Caco-2 (cell line): ENCODE measurements at regions not wholly inside any gene's neighbourhood (a gene's known extent, or its start where the extent isn't known, plus 50 kb on each side); places are given as distances from the start of the nearest gene placed in this dataset.

Experiments
- BruUV-seq: library from RNA; stranded (reverse); fragments of 400-500 nt; replicated peaks from 2 replicates; lab custom pipeline; 2021; lab: Mats Ljungman, UMichigan
- CTCF ChIA-PET: fragments of 300-600 bp; sonication (Branson Sonifier 250); formaldehyde crosslinking; loops from one replicate; lab custom pipeline; 2022; ENCODE audit warnings: antibody characterized with exemption; lab: Charles Lee
- POLR2A ChIA-PET: fragments of 300-600 bp; sonication (Branson Sonifier 250); formaldehyde crosslinking; loops from one replicate; lab custom pipeline; 2022; ENCODE audit warnings: antibody characterized with exemption; lab: Charles Lee
- DNase-seq, 2 experiments: peaks; one replicate each; pipeline versions ENCODE4 v3.0.0 to v3.0.0-alpha.2; 2020 to 2022
- H3K27me3 ChIP-seq: replicated peaks from 2 replicates; pipeline ENCODE4 v1.6.0; 2011; ENCODE audit warnings: low read length; ENCODE audit not compliant: control insufficient read depth, insufficient read depth
- H3K36me3 ChIP-seq: 2 replicates; pipeline ENCODE4 v1.5.1; 2011; ENCODE audit warnings: low read length; ENCODE audit not compliant: control insufficient read depth, insufficient read depth
- H3K4me1 ChIP-seq: fragments of 250-450 bp; sonication (Bioruptor Pico); 2 replicates; pipeline ENCODE4 v1.5.1; 2020; ENCODE audit warnings: mild to moderate bottlenecking
- H3K4me3 ChIP-seq: 2 replicates; pipeline ENCODE4 v1.5.1; 2011; ENCODE audit warnings: low read depth, mild to moderate bottlenecking, control low read depth, low read length
- H3K9me3 ChIP-seq: fragments of 250-450 bp; sonication (Bioruptor Pico); 2 replicates; pipeline ENCODE4 v1.5.1; 2020; ENCODE audit warnings: mild to moderate bottlenecking, moderate library complexity
- H3K27ac Mint-ChIP-seq: one replicate; pipeline ENCODE4 v1.8.0; 2022; ENCODE audit warnings: mixed read lengths; ENCODE audit not compliant: unreplicated experiment
- H3K27me3 Mint-ChIP-seq: one replicate; pipeline ENCODE4 v1.8.0; 2022; ENCODE audit warnings: mixed read lengths; ENCODE audit not compliant: insufficient read depth, unreplicated experiment
- H3K36me3 Mint-ChIP-seq: one replicate; pipeline ENCODE4 v1.8.0; 2022; ENCODE audit warnings: mild to moderate bottlenecking, mixed read lengths; ENCODE audit not compliant: insufficient read depth, unreplicated experiment
- H3K4me1 Mint-ChIP-seq: one replicate; pipeline ENCODE4 v1.8.0; 2022; ENCODE audit warnings: low read depth, mixed read lengths; ENCODE audit not compliant: unreplicated experiment
- H3K4me3 Mint-ChIP-seq: one replicate; pipeline ENCODE4 v1.8.0; 2022; ENCODE audit warnings: mild to moderate bottlenecking, moderate library complexity, mixed read lengths; ENCODE audit not compliant: unreplicated experiment
- H3K9me3 Mint-ChIP-seq: one replicate; pipeline ENCODE4 v1.8.0; 2022; ENCODE audit warnings: mixed read lengths; ENCODE audit not compliant: unreplicated experiment
- intact Hi-C: fragments of 100-400 bp; cut with micrococcal nuclease; formaldehyde crosslinking; loops from one replicate; pipeline ENCODE4 v1.10.0; 2022; ENCODE audit not compliant: unreplicated experiment
- TF ChIP-seq, protein P1 (sequence below), 2 experiments: fragments of 200-600 bp in 1 of 2; IDR thresholded peaks; 1 replicate in 1 of 2; 2 replicates in 1 of 2; pipeline versions ENCODE4 v1.5.1 to v1.8.0; 2011 to 2022; ENCODE audit warnings: antibody characterized with exemption in 1 of 2, control low read depth in 1 of 2, inconsistent platforms in 1 of 2, low read depth in 1 of 2, low read length in 1 of 2, mild to moderate bottlenecking in 1 of 2, moderate library complexity in 1 of 2; ENCODE audit not compliant: insufficient read depth in 1 of 2, severe bottlenecking in 1 of 2, unreplicated experiment in 1 of 2

DNA sequence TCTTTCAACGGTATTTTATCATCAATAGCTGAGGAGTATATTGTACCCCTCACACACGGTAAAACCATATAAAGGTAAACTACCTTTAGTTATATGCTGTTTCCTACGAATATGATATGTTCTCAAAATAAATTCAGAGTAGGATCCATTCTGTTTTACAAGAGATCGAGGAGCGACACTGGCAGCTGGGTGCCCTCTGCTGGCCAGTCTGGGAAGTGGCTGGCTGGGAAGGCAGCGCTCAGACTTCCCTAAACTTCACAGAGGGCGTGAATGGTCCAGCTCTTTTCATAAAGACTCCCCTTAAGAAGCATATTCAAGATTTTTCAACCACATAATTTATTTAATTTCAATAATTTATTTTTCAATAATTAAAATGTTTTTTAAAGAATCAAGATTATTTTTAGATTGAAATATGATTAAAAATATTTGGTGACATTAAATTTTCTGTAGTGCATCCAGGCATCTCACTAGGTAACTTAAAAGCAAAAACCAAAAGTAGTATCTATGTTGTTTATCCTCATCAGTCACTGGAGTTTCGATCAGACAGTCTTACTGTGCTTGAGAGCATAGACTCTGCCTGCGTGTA lies 187.5 kb upstream of the PDE10A start:
- TF ChIP-seq, protein P1, sequence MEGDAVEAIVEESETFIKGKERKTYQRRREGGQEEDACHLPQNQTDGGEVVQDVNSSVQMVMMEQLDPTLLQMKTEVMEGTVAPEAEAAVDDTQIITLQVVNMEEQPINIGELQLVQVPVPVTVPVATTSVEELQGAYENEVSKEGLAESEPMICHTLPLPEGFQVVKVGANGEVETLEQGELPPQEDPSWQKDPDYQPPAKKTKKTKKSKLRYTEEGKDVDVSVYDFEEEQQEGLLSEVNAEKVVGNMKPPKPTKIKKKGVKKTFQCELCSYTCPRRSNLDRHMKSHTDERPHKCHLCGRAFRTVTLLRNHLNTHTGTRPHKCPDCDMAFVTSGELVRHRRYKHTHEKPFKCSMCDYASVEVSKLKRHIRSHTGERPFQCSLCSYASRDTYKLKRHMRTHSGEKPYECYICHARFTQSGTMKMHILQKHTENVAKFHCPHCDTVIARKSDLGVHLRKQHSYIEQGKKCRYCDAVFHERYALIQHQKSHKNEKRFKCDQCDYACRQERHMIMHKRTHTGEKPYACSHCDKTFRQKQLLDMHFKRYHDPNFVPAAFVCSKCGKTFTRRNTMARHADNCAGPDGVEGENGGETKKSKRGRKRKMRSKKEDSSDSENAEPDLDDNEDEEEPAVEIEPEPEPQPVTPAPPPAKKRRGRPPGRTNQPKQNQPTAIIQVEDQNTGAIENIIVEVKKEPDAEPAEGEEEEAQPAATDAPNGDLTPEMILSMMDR (IDR thresholded peaks at IDR 0.05; ENCODE audit: insufficient read depth in 1 of 2, low read depth in 1 of 2, low read length in 1 of 2, severe bottlenecking in 1 of 2, unreplicated experiment in 1 of 2) = peak; percentile 78 to 96
- intact Hi-C loops = loop anchor here (1.0 to 10.0 kb wide), 3 partner anchors 121 to 410 kb away; no protein-coding TSS in a partner anchor
- CTCF ChIA-PET = interaction anchor here (1.4 to 1.5 kb wide), 2 partner anchors 9 to 411 kb away, joined by 6 to 14 read pairs; no protein-coding TSS in a partner anchor
- H3K4me3 ChIP-seq = no peak overlapping the region
- H3K4me1 ChIP-seq = no peaks in the 10 kb centered on the region
- no TSS peak for BruUV-seq
- POLR2A ChIA-PET = no interaction called here
- no peaks in the 10 kb centered on the region for H3K36me3 ChIP-seq
- Mint-ChIP-seq H3K36me3 (no peaks in the 10 kb centered on the region), H3K9me3 (no peaks in the 10 kb centered on the region), H3K27me3 (peaks cover 6% of the 10 kb centered on the region), H3K27ac (no peak overlapping the region), H3K4me3 (no peak overlapping the region), H3K4me1 (no peaks in the 10 kb centered on the region)
- no peaks in the 10 kb centered on the region for H3K9me3 ChIP-seq
- peak; percentile 59 to 73 for DNase-seq
- no peaks in the 10 kb centered on the region for H3K27me3 ChIP-seq

DNA sequence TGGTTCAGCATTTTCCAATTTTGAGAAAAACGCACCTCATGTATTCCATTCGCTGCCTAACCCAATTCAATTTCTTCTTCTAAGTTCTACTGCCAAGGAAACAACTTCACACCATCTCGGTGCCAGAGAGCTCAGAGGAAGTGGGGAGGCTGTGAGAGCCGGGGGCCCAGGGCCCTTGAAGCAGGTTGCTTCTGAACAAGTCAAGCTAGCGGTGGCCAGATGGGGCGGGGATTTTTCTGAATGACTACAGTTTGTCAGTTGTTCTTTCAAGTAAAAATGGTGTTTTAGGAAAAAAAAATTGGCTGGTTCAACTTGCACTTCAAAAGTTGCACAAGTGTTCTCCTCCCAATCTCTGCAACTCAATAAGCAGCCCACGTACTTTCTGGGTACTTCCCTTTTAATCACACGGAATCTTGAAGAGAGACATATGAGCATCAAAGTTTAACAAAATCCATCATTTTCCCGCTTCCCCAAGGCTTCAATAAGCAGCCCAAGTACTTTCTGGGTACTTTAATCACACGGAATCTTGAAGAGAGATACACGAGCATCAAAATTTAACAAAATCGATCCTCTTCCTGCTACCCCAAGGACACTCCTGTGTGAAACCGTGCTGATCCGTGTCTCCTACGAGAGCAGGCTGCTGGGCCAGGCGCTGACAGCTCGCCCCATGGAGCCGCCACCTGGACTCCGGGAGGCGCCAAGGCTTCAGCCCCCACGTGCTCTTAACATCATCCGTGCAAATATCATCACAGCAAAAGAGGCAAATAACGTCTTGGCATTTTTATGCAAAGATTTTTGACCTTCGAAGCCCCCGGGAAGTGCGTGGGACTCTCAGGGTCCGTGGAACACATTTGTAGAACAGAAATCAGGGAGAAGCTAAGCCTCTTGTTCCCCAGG lies 186.7 kb upstream of the PDE10A start:
- Mint-ChIP-seq H3K4me3 (no peak overlapping the region), H3K27ac (no peak overlapping the region), H3K27me3 (peaks cover 10% of the 10 kb centered on the region), H3K9me3 (no peaks in the 10 kb centered on the region), H3K36me3 (no peaks in the 10 kb centered on the region), H3K4me1 (no peaks in the 10 kb centered on the region)
- TF ChIP-seq, protein P1 (IDR thresholded peaks at IDR 0.05; ENCODE audit: insufficient read depth in 1 of 2, low read depth in 1 of 2, low read length in 1 of 2, severe bottlenecking in 1 of 2, unreplicated experiment in 1 of 2) = no peak
- ChIA-PET POLR2A (no interaction called here), CTCF (interaction anchor here (1.4 to 1.5 kb wide), 2 partner anchors 9 to 410 kb away, joined by 6 to 14 read pairs; no protein-coding TSS in a partner anchor)
- DNase-seq = no peak
- intact Hi-C loops = loop anchor here (1.0 to 10.0 kb wide), 3 partner anchors 120 to 409 kb away; no protein-coding TSS in a partner anchor
- BruUV-seq = no TSS peak
- no peaks in the 10 kb centered on the region for H3K9me3 ChIP-seq
- H3K4me3 ChIP-seq = no peak overlapping the region
- H3K36me3 ChIP-seq = no peaks in the 10 kb centered on the region
- H3K27me3 ChIP-seq = no peaks in the 10 kb centered on the region
- no peaks in the 10 kb centered on the region for H3K4me1 ChIP-seq

DNA sequence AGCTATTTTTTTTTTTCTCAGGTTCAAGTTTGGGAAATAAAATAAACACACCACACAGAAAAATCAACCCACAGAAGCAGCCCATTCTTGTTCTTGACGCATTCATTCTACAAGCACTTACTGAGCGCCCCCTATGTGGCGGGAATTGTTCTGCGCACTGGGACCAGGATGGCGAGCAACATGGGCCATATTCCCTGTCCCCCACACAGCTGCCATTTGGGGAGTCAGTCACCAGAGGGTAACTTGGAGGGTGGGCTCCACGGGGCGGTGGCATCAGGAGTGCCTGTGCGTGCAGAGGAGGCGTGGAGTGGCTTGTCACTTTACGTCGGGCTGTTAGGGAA lies 185.0 kb upstream of the PDE10A start:
- H3K27me3 ChIP-seq = no peaks in the 10 kb centered on the region
- CTCF ChIA-PET = no interaction called here
- no peaks in the 10 kb centered on the region for H3K9me3 ChIP-seq
- Mint-ChIP-seq H3K36me3 (no peaks in the 10 kb centered on the region), H3K27me3 (peaks cover 9% of the 10 kb centered on the region), H3K4me1 (no peaks in the 10 kb centered on the region), H3K27ac (no peak overlapping the region), H3K9me3 (no peaks in the 10 kb centered on the region), H3K4me3 (no peak overlapping the region)
- intact Hi-C loops = no loop called here
- POLR2A ChIA-PET = no interaction called here
- DNase-seq = no peak
- BruUV-seq = no TSS peak
- H3K4me3 ChIP-seq = no peak overlapping the region
- H3K4me1 ChIP-seq = no peaks in the 10 kb centered on the region
- no peaks in the 10 kb centered on the region for H3K36me3 ChIP-seq
- TF ChIP-seq, protein P1 (IDR thresholded peaks at IDR 0.05; ENCODE audit: insufficient read depth in 1 of 2, low read depth in 1 of 2, low read length in 1 of 2, severe bottlenecking in 1 of 2, unreplicated experiment in 1 of 2) = no peak
